Activated CD8-positive, alpha-beta memory T cell treated with anti-CD3 and anti-CD28 coated beads, Interleukin-2, amount 50 U/mL, for 4 hours (primary cell): ENCODE measurements at regions not wholly inside any gene's neighbourhood (a gene's known extent, or its start where the extent isn't known, plus 50 kb on each side); places are given as distances from the start of the nearest gene placed in this dataset.

Source experiments
- DNase-seq: peaks from one replicate; pipeline ENCODE4 v3.0.0-alpha.2; 2020

- no peak for DNase-seq
Observed at GRCh38 chr1:61520401-61520800, 204.5 kb downstream of the TM2D1 start.

GRCh38 chr1:61519631-61520030, 205.3 kb downstream of the TM2D1 start:
- DNase-seq: no peak

GRCh38 chr1:61518670-61519400, 206.1 kb downstream of the TM2D1 start:
- DNase-seq: no peak

- DNase-seq: no peak
Observed at GRCh38 chr1:61517345-61517744, 207.6 kb downstream of the TM2D1 start.

GRCh38 chr1:61515096-61515495, 209.8 kb downstream of the TM2D1 start:
- DNase-seq: no peak
